Right lobe of liver (tissue), 4 donors: ENCODE measurements at regions not wholly inside any gene's neighbourhood (a gene's known extent, or its start where the extent isn't known, plus 50 kb on each side); places are given as distances from the start of the nearest gene placed in this dataset.

Source experiments
- CTCF ChIP-seq, 4 donors: fragments of 200-600 bp in 3 of 4; fragments of 450-650 bp in 1 of 4; IDR thresholded peaks; one replicate each; pipeline versions ENCODE4 v1.5.1 to v1.8.0; 2016 to 2022; ENCODE audit warnings: antibody characterized with exemption in 4 of 4, mild to moderate bottlenecking in 2 of 4
- POLR2A ChIP-seq: fragments of 450-650 bp; IDR thresholded peaks from one replicate; pipeline ENCODE4 v1.6.1; 2017; ENCODE audit warnings: antibody characterized with exemption, mild to moderate bottlenecking
- donor health status: DM: no; HTN: no; CAD: no.
- donor health status: DM: no; HTN: no; CAD: no.
- donor health status: DM: no; HTN: yes; CAD: no.

DNA sequence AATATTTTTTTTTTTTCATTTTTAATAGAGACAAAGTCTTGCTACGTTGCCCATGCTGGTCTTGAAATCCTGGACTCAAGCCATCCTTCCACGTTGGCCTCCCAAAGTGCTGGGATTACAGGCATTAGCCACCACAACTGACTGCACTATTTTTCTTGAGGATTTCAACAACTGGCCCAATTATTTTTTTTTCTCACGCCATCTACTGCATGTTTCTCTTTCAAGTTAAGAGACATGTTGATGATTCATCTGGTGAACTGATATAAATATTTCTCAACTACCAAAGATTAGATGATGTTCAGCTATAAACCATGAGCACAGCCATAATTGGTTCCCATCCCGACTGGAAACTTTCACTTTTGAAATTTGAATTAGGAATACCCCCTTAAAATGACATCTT lies 688.4 kb upstream of the SYT4 start:
- no peak for TF ChIP-seq CTCF (IDR thresholded peaks at IDR 0.05)
- TF ChIP-seq POLR2A = no peak
